K562 (cell line): ENCODE measurements at regions not wholly inside any gene's neighbourhood (a gene's known extent, or its start where the extent isn't known, plus 50 kb on each side); places are given as distances from the start of the nearest gene placed in this dataset.

ENCODE experiments used
- ATAC-seq: fragments of 200-7000 bp; cut with Tn5 transposase; 3 replicates; pipeline ENCODE4 v1.9.1; 2020; ENCODE audit warnings: moderate library complexity
- BruUV-seq: library from RNA; stranded (reverse); fragments of 400-500 nt; replicated peaks from 2 replicates; lab custom pipeline; 2021; lab: Mats Ljungman, UMichigan
- CTCF ChIA-PET: fragments of 300-600 bp; formaldehyde crosslinking; extraction: SDS; loops from one replicate; lab custom pipeline; 2021; ENCODE audit warnings: low intra/inter-chr PET ratio; lab: Yijun Ruan, JAX
- POLR2A ChIA-PET: fragments of 300-600, 350-650 bp; sonication (Branson Sonifier 250); formaldehyde crosslinking; extraction: SDS; loops from one replicate; lab custom pipeline; 2021; ENCODE audit warnings: antibody characterized with exemption, inconsistent platforms; lab: Yijun Ruan, JAX
- DNase-seq, 4 experiments: peaks; one replicate each; pipeline versions ENCODE4 v3.0.0 to v3.0.0-alpha.2; 2011 to 2018; ENCODE audit warnings: low spot score in 3 of 4, mixed read lengths in 3 of 4; ENCODE audit errors: extremely low read depth in 1 of 4
- FAIRE-seq: peaks from 2 replicates; lab custom pipeline; 2011; peaks lifted over from hg19 to GRCh38; lab: Jason Lieb, UNC
- H2AFZ ChIP-seq: 2 replicates; pipeline ENCODE4 v1.6.0; 2011; ENCODE audit warnings: low read depth, low read length, control low read depth, inconsistent platforms
- H3K27ac ChIP-seq: fragments of 200-600 bp; 3 replicates; pipeline ENCODE4 v1.8.0; 2011; ENCODE audit warnings: low read depth, mild to moderate bottlenecking, control low read depth, inconsistent platforms, low read length, moderate library complexity, mixed read lengths; ENCODE audit errors: extremely low read depth
- H3K27me3 ChIP-seq, 2 experiments: fragments of 300-600 bp in 1 of 2; 2 replicates in 1 of 2; 3 replicates in 1 of 2; pipeline versions ENCODE4 v1.6.0 to v1.8.0; 2011; ENCODE audit warnings: inconsistent platforms in 2 of 2, low read length in 2 of 2, mild to moderate bottlenecking in 1 of 2, mixed read lengths in 1 of 2, moderate library complexity in 1 of 2; ENCODE audit not compliant: control insufficient read depth in 2 of 2, insufficient read depth in 2 of 2
- H3K36me3 ChIP-seq: fragments of 300-600 bp; 3 replicates; pipeline ENCODE4 v1.8.0; 2011; ENCODE audit warnings: mild to moderate bottlenecking, low read length, inconsistent platforms; ENCODE audit not compliant: control insufficient read depth, insufficient read depth
- H3K4me1 ChIP-seq, 2 experiments: fragments of 200-600 bp in 1 of 2; replicated peaks in 1 of 2; 2 replicates in 1 of 2; 3 replicates in 1 of 2; pipeline versions ENCODE4 v1.5.1 to v1.8.0; 2011; ENCODE audit warnings: inconsistent platforms in 2 of 2, low read length in 2 of 2, mild to moderate bottlenecking in 1 of 2, mixed read lengths in 1 of 2, moderate library complexity in 1 of 2; ENCODE audit not compliant: control insufficient read depth in 2 of 2, insufficient read depth in 2 of 2
- H3K4me2 ChIP-seq: 2 replicates; pipeline ENCODE4 v1.6.1; 2011; ENCODE audit warnings: low read length, control low read depth, inconsistent platforms, mixed read lengths; ENCODE audit not compliant: insufficient read depth
- H3K4me3 ChIP-seq: fragments of 200-600 bp; sonication (generic), shearing (Covaris generic); 2 replicates; pipeline ENCODE4 v1.5.1; 2016; ENCODE audit warnings: control low read depth, inconsistent platforms
- H3K79me2 ChIP-seq: fragments of 200-600 bp; 3 replicates; pipeline ENCODE4 v1.8.0; 2011; ENCODE audit warnings: low read length, inconsistent platforms; ENCODE audit not compliant: control insufficient read depth, insufficient read depth
- H3K9ac ChIP-seq, 2 experiments: 2 replicates each; pipeline versions ENCODE4 v1.6.0 to v1.6.1; 2011; ENCODE audit warnings: low read depth in 2 of 2, low read length in 2 of 2, control low read depth in 1 of 2, inconsistent platforms in 1 of 2, mild to moderate bottlenecking in 1 of 2, mixed read lengths in 1 of 2; ENCODE audit not compliant: insufficient read depth in 1 of 2
- H3K9me1 ChIP-seq: one replicate; pipeline ENCODE4 v1.6.0; 2011; ENCODE audit warnings: inconsistent platforms, mild to moderate bottlenecking, low read length, moderate library complexity; ENCODE audit not compliant: control insufficient read depth, insufficient read depth
- H3K9me3 ChIP-seq: replicated peaks from 2 replicates; pipeline ENCODE4 v1.5.1; 2011; ENCODE audit warnings: low read depth, low read length, inconsistent platforms; ENCODE audit not compliant: control insufficient read depth, insufficient read depth
- H4K20me1 ChIP-seq: replicated peaks from 2 replicates; pipeline ENCODE4 v1.6.1; 2011; ENCODE audit warnings: low read length, inconsistent platforms, mixed read lengths; ENCODE audit not compliant: control insufficient read depth, insufficient read depth
- RAD21 ChIP-seq, 2 experiments: fragments of 250-450 bp in 1 of 2; fragments of 450-650 bp in 1 of 2; sonication (Bioruptor Pico) in 1 of 2; formaldehyde crosslinking in 1 of 2; IDR thresholded peaks in 1 of 2; conservative IDR thresholded peaks in 1 of 2; 2 replicates each; pipeline versions ENCODE4 v1.4.0 to v1.8.0; 2020 to 2022; ENCODE audit warnings: mild to moderate bottlenecking in 2 of 2, moderate library complexity in 1 of 2
- SMC3 ChIP-seq: conservative IDR thresholded peaks from 2 replicates; pipeline ENCODE4 v1.6.1; 2011; ENCODE audit warnings: low read depth, low read length, improper control_type of control experiment; ENCODE audit not compliant: insufficient read depth
- SNIP1 ChIP-seq: fragments of 450-650 bp; IDR thresholded peaks from 2 replicates; pipeline ENCODE4 v1.7.1; 2017; ENCODE audit warnings: low read depth, mild to moderate bottlenecking
- WGBS: fragments of 100-300 bp; shearing (Covaris generic); methylation state at CpG from one replicate; pipeline ENCODE4 v1.1.6; 2016; ENCODE audit warnings: low coverage, mixed read lengths; ENCODE audit not compliant: insufficient coverage; ENCODE audit errors: missing lambda C conversion rate; 5-methylcytosine and 5-hydroxymethylcytosine counted together
- in situ Hi-C: fragments of 300-500 bp; cut with MboI; formaldehyde crosslinking; loops from 4 replicates; pipeline ENCODE4 v1.15.0; 2018; ENCODE audit warnings: inconsistent platforms, mixed read lengths
- intact Hi-C: fragments of 100-400 bp; cut with micrococcal nuclease; formaldehyde crosslinking; loops from 2 replicates; pipeline ENCODE4 v1.14.2; 2022
- TF ChIP-seq, protein P1 (sequence below), 3 experiments: IDR thresholded peaks in 2 of 3; conservative IDR thresholded peaks in 1 of 3; 2 replicates each; pipeline ENCODE4 v1.5.1; 2011 to 2012; ENCODE audit warnings: low read length in 3 of 3, mild to moderate bottlenecking in 3 of 3, control low read depth in 2 of 3, improper control_type of control experiment in 1 of 3, inconsistent platforms in 1 of 3, low read depth in 1 of 3, mixed read lengths in 1 of 3, moderate library complexity in 1 of 3; ENCODE audit not compliant: insufficient read depth in 2 of 3

DNA sequence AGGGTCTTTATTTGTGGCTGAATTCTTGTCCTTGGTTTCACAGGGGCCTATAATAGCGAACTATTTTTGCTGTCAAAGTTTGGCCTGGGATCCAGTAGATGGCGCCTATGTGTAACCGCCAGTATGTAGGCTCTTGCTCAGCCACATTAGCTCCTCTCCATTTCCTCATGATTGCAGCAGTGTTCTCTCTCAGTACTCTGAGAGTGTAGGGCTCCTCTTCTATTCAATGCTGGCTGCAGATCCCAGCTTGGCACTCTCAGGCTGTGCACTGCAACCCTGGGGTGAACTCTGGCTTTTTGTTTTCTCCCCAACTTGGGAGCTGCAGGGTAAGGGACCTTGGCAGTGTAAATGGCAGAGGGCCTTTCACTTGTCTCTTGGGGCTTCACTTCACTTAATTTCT lies 344.6 kb upstream of the CHAC2 start:
- no peaks in the 10 kb centered on the region for H4K20me1 ChIP-seq
- no peak overlapping the region for H3K4me2 ChIP-seq
- H3K4me3 ChIP-seq: no peak overlapping the region
- H3K9me1 ChIP-seq: no peaks in the 10 kb centered on the region
- no peak for FAIRE-seq
- no peak overlapping the region for H3K27ac ChIP-seq
- H3K4me1 ChIP-seq: no peaks in the 10 kb centered on the region
- H3K9ac ChIP-seq: no peak overlapping the region
- no peaks in the 10 kb centered on the region for H3K36me3 ChIP-seq
- peak in 1 of 2 experiments; percentile 55; a peak in 3 of 4 replicates for TF ChIP-seq RAD21 (CRISPR knock-in tag; conservative IDR thresholded peaks at IDR 0.05 in 1 of 2, IDR thresholded peaks at IDR 0.05 in 1 of 2)
- 0 out of 2 replicates have a peak, but pooled peaks have one; percentile 25 for TF ChIP-seq SMC3
- no peak for TF ChIP-seq SNIP1
- TF ChIP-seq, protein P1, sequence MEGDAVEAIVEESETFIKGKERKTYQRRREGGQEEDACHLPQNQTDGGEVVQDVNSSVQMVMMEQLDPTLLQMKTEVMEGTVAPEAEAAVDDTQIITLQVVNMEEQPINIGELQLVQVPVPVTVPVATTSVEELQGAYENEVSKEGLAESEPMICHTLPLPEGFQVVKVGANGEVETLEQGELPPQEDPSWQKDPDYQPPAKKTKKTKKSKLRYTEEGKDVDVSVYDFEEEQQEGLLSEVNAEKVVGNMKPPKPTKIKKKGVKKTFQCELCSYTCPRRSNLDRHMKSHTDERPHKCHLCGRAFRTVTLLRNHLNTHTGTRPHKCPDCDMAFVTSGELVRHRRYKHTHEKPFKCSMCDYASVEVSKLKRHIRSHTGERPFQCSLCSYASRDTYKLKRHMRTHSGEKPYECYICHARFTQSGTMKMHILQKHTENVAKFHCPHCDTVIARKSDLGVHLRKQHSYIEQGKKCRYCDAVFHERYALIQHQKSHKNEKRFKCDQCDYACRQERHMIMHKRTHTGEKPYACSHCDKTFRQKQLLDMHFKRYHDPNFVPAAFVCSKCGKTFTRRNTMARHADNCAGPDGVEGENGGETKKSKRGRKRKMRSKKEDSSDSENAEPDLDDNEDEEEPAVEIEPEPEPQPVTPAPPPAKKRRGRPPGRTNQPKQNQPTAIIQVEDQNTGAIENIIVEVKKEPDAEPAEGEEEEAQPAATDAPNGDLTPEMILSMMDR (IDR thresholded peaks at IDR 0.05 in 2 of 3, conservative IDR thresholded peaks at IDR 0.05 in 1 of 3; ENCODE audit: insufficient read depth in 2 of 3, low read depth in 1 of 3, low read length in 3 of 3): peak; percentile 28 to 40 (median 29); a peak in 4 of 6 replicates
- ChIA-PET CTCF (no interaction called here), POLR2A (interaction anchor here (0.6 kb wide), 1 partner anchor 382 kb away, joined by 4 read pairs; no protein-coding TSS in a partner anchor)
- no peaks in the 10 kb centered on the region for H3K79me2 ChIP-seq
- no TSS peak for BruUV-seq
- no peaks in the 10 kb centered on the region for H3K27me3 ChIP-seq
- peak in 3 of 4 experiments; percentile 12 to 26 (median 12) for DNase-seq
- no peaks in the 10 kb centered on the region for H3K9me3 ChIP-seq
- in situ Hi-C loops: no loop called here
- intact Hi-C loops: loop anchor here (10.0 kb wide), 2 partner anchors 312 to 402 kb away; no protein-coding TSS in a partner anchor
- ATAC-seq: peak; percentile 76
- WGBS: 0% methylated on average over 3 of the region's 3 CpGs
- no peak overlapping the region for H2AFZ ChIP-seq
